ENCODE measurements at regions not wholly inside any gene's neighbourhood (a gene's known extent, or its start where the extent isn't known, plus 50 kb on each side); places are given as distances from the start of the nearest gene placed in this dataset.
A peak's percentile ranks its signal among the peaks of the same experiment; 100 is the strongest.

GRCh38 chr6:141490982-141491381, 641.7 kb upstream of the GJE1 start:
- Histone ChIP-seq H3K4me3 (no peak overlapping the region), H3K36me3 (no peaks in the 10 kb centered on the region), H3K4me1 (peaks cover 0 to 4% (median 0%) of the 10 kb centered on the region in 12 donors), H3K27me3 (no peaks in the 10 kb centered on the region), H3K9me3 (no peaks in the 10 kb centered on the region), H3K27ac (no peak overlapping the region)
- intact Hi-C loops (cut with DNase I): no loop called here
- DNase-seq: no peak
- WGBS, 4 donors: 96 to 100% (median 97%) methylated on average over 3 of the region's 3 CpGs
- ATAC-seq: no peak
- no peak for TF ChIP-seq CTCF (IDR thresholded peaks at IDR 0.05)
- TF ChIP-seq POLR2A (IDR thresholded peaks at IDR 0.05): no peak

GRCh38 chr6:141488488-141488887, 644.2 kb upstream of the GJE1 start:
- Histone ChIP-seq H3K27me3 (no peaks in the 10 kb centered on the region), H3K9me3 (no peaks in the 10 kb centered on the region), H3K36me3 (no peaks in the 10 kb centered on the region), H3K4me1 (peaks cover 0 to 22% (median 8%) of the 10 kb centered on the region in 12 donors), H3K27ac (no peak overlapping the region), H3K4me3 (no peak overlapping the region)
- ATAC-seq (no peak), DNase-seq (no peak)
- intact Hi-C loops (cut with DNase I): loop anchor here in 2 of 10 donors (10.0 kb wide), 2 partner anchors 56 to 66 kb away; no protein-coding TSS in a partner anchor
- 7 to 10% (median 7%) methylated on average over 1 of the region's 1 CpG for WGBS, 4 donors
- TF ChIP-seq POLR2A (IDR thresholded peaks at IDR 0.05): no peak
- TF ChIP-seq CTCF (IDR thresholded peaks at IDR 0.05): no peak

GRCh38 chr6:141486942-141487341, 645.8 kb upstream of the GJE1 start:
- WGBS, 4 donors: 48 to 66% (median 56%) methylated on average over 3 of the region's 3 CpGs
- intact Hi-C loops (cut with DNase I): loop anchor here in 2 of 10 donors (10.0 kb wide), 2 partner anchors 58 to 68 kb away; no protein-coding TSS in a partner anchor
- no peaks in the 10 kb centered on the region for H3K27me3 ChIP-seq

GRCh38 chr6:141484711-141485110, 648.0 kb upstream of the GJE1 start:
- Histone ChIP-seq H3K36me3 (no peaks in the 10 kb centered on the region), H3K4me1 (peaks cover 0 to 37% (median 11%) of the 10 kb centered on the region in 12 donors), H3K9me3 (no peaks in the 10 kb centered on the region), H3K27ac (peak overlapping the region in 7 of 12 donors; percentile 38 to 87 (median 66)), H3K4me3 (no peak overlapping the region), H3K27me3 (no peaks in the 10 kb centered on the region)
- TF ChIP-seq POLR2A (IDR thresholded peaks at IDR 0.05) (no peak), CTCF (IDR thresholded peaks at IDR 0.05) (no peak)
- ATAC-seq: no peak
- intact Hi-C loops (cut with DNase I): loop anchor here in 4 of 10 donors (5.0 to 10.0 kb wide), 3 partner anchors 60 to 70 kb away; no protein-coding TSS in a partner anchor
- DNase-seq: no peak
- 75 to 81% (median 77%) methylated on average over 3 of the region's 3 CpGs for WGBS, 4 donors

More at GRCh38 chr6:141486942-141487341, 645.8 kb upstream of the GJE1 start:
- H3K9me3 ChIP-seq: no peaks in the 10 kb centered on the region
- ATAC-seq (no peak), DNase-seq (no peak)
- H3K4me1 ChIP-seq: peaks cover 0 to 37% (median 11%) of the 10 kb centered on the region in 12 donors
- no peak overlapping the region for H3K27ac ChIP-seq
- H3K4me3 ChIP-seq: no peak overlapping the region
- H3K36me3 ChIP-seq: no peaks in the 10 kb centered on the region
- TF ChIP-seq POLR2A (IDR thresholded peaks at IDR 0.05) (no peak), CTCF (IDR thresholded peaks at IDR 0.05) (no peak)

All from heart left ventricle (tissue), 16 donors.